Gastroesophageal sphincter (tissue), 4 donors: ENCODE measurements at regions not wholly inside any gene's neighbourhood (a gene's known extent, or its start where the extent isn't known, plus 50 kb on each side); places are given as distances from the start of the nearest gene placed in this dataset.

Experiments used
- ATAC-seq: fragments of 150-250 bp; one replicate; pipeline ENCODE4 v1.9.1; 2016; ENCODE audit warnings: mild to moderate bottlenecking, moderate library complexity
- H3K27ac ChIP-seq, 4 donors: fragments of 200-600 bp; sonication (generic) in 3 of 4; 1 replicate in 3 of 4; 2 replicates in 1 of 4; pipeline ENCODE4 v1.5.1; 2016 to 2019
- H3K27me3 ChIP-seq: fragments of 200-600 bp; sonication (generic); one replicate; pipeline ENCODE4 v1.5.1; 2019
- H3K36me3 ChIP-seq, 2 donors: fragments of 200-600 bp; sonication (generic); one replicate each; pipeline ENCODE4 v1.5.1; 2019; ENCODE audit warnings: control low read depth in 1 of 2
- H3K4me1 ChIP-seq, 3 donors: fragments of 200-600 bp; sonication (generic); 1 replicate in 2 of 3; 2 replicates in 1 of 3; pipeline ENCODE4 v1.5.1; 2016 to 2019; ENCODE audit warnings: control low read depth in 2 of 3
- H3K4me3 ChIP-seq, 2 donors: fragments of 200-600 bp; sonication (generic); one replicate each; pipeline ENCODE4 v1.5.1; 2019; ENCODE audit warnings: mild to moderate bottlenecking in 1 of 2, moderate library complexity in 1 of 2
- H3K9me3 ChIP-seq, 3 donors: fragments of 200-600 bp; sonication (generic); one replicate each; pipeline ENCODE4 v1.5.1; 2017 to 2019; ENCODE audit warnings: control low read depth in 2 of 3
- CTCF ChIP-seq, 4 experiments: fragments of 200-600 bp in 2 of 4; fragments of 450-650 bp in 2 of 4; sonication (generic) in 1 of 4; IDR thresholded peaks; one replicate each; pipeline ENCODE4 v1.5.1; 2017 to 2019; ENCODE audit warnings: antibody characterized with exemption in 4 of 4, mild to moderate bottlenecking in 2 of 4, moderate library complexity in 2 of 4
- EP300 ChIP-seq: sonication (generic); formaldehyde crosslinking; IDR thresholded peaks from one replicate; pipeline ENCODE4 v1.6.1; 2017; ENCODE audit warnings: antibody characterized with exemption, mild to moderate bottlenecking
- POLR2A ChIP-seq, 2 donors: fragments of 450-650 bp; IDR thresholded peaks; one replicate each; pipeline ENCODE4 v1.6.1; 2017; ENCODE audit warnings: antibody characterized with exemption in 2 of 2, mild to moderate bottlenecking in 2 of 2, moderate library complexity in 1 of 2
- POLR2AphosphoS5 ChIP-seq: sonication (generic); formaldehyde crosslinking; IDR thresholded peaks from one replicate; pipeline ENCODE4 v1.6.1; 2017; ENCODE audit warnings: antibody characterized with exemption
- WGBS, 2 donors: methylation state at CpG; one replicate each; pipeline ENCODE4 v1.1.5; 2018; ENCODE audit warnings: low coverage in 1 of 2; 5-methylcytosine and 5-hydroxymethylcytosine counted together

- H3K27ac ChIP-seq: no peak overlapping the region
- H3K4me3 ChIP-seq: no peak overlapping the region
- no peaks in the 10 kb centered on the region for H3K27me3 ChIP-seq
- TF ChIP-seq POLR2AphosphoS5 (no peak), CTCF (IDR thresholded peaks at IDR 0.05) (no peak), POLR2A (IDR thresholded peaks at IDR 0.05) (no peak), EP300 (no peak)
- H3K36me3 ChIP-seq: no peaks in the 10 kb centered on the region
- no peak for ATAC-seq
- no peaks in the 10 kb centered on the region for H3K4me1 ChIP-seq
- WGBS, 2 donors: 82 to 90% methylated on average over 2 to 3 of the region's 4 CpGs
- H3K9me3 ChIP-seq: no peaks in the 10 kb centered on the region
These were observed 82.4 kb downstream of the VEGFA start for GRCh38 chr6:43852350-43852864.

GRCh38 chr6:43851204-43851865 lies 81.3 kb downstream of the VEGFA start:
- ATAC-seq: no peak
- Histone ChIP-seq H3K36me3 (no peaks in the 10 kb centered on the region), H3K9me3 (no peaks in the 10 kb centered on the region), H3K4me3 (no peak overlapping the region), H3K27ac (no peak overlapping the region), H3K4me1 (no peaks in the 10 kb centered on the region), H3K27me3 (no peaks in the 10 kb centered on the region)
- TF ChIP-seq CTCF (IDR thresholded peaks at IDR 0.05) (no peak), POLR2AphosphoS5 (no peak), POLR2A (IDR thresholded peaks at IDR 0.05) (no peak), EP300 (no peak)
- WGBS, 2 donors: 88 to 100% methylated on average over 3 to 4 of the region's 10 CpGs

GRCh38 chr6:43850314-43851203 lies 80.5 kb downstream of the VEGFA start:
- no peak for ATAC-seq
- no peak for TF ChIP-seq EP300
- no peak for TF ChIP-seq POLR2A (IDR thresholded peaks at IDR 0.05)
- no peak for TF ChIP-seq POLR2AphosphoS5
- TF ChIP-seq CTCF (IDR thresholded peaks at IDR 0.05): no peak
- no peaks in the 10 kb centered on the region for H3K9me3 ChIP-seq
- no peaks in the 10 kb centered on the region for H3K36me3 ChIP-seq
- WGBS, 2 donors: 92 to 96% methylated on average over 4 to 6 of the region's 8 CpGs
- H3K4me3 ChIP-seq: no peak overlapping the region
- no peaks in the 10 kb centered on the region for H3K27me3 ChIP-seq
- H3K27ac ChIP-seq: no peak overlapping the region
- H3K4me1 ChIP-seq: no peaks in the 10 kb centered on the region

- ATAC-seq: no peak
- Histone ChIP-seq H3K4me3 (no peak overlapping the region), H3K27me3 (no peaks in the 10 kb centered on the region), H3K27ac (no peak overlapping the region), H3K9me3 (no peaks in the 10 kb centered on the region), H3K4me1 (no peaks in the 10 kb centered on the region), H3K36me3 (no peaks in the 10 kb centered on the region)
- TF ChIP-seq POLR2AphosphoS5 (no peak), EP300 (no peak), CTCF (IDR thresholded peaks at IDR 0.05) (no peak), POLR2A (IDR thresholded peaks at IDR 0.05) (no peak)
- WGBS, 2 donors: 82 to 96% methylated on average over 4 of the region's 5 CpGs
These were observed 79.8 kb downstream of the VEGFA start for GRCh38 chr6:43849844-43850243.
